ENCODE measurements at regions not wholly inside any gene's neighbourhood (a gene's known extent, or its start where the extent isn't known, plus 50 kb on each side); places are given as distances from the start of the nearest gene placed in this dataset.
"Not testable (repeated sequence)": the region's sequence is repeated elsewhere in the genome, so short reads cannot be mapped to it uniquely, and the experiment has no call there.

- WGBS (ENCODE audit: insufficient coverage, insufficient read length) = no CpG with 5 or more reads among the region's 4 CpGs
- Histone ChIP-seq H3K4me3 (ENCODE audit: low read length) (no peak overlapping the region), H3K27me3 (ENCODE audit: control insufficient read depth, insufficient read depth, low read length) (no peaks in the 10 kb centered on the region), H3K4me1 (ENCODE audit: control insufficient read depth, insufficient read depth, low read length) (no peaks in the 10 kb centered on the region), H3K36me3 (ENCODE audit: control insufficient read depth, insufficient read depth, low read length) (no peaks in the 10 kb centered on the region), H3K27ac (ENCODE audit: low read length) (no peak overlapping the region), H3K9me3 (ENCODE audit: control insufficient read depth, insufficient read depth, low read length) (no peaks in the 10 kb centered on the region)
- DNase-seq (ENCODE audit: low read depth, low spot score) = no peak
Observed at GRCh38 chr6:145090801-145091585, 644.3 kb downstream of the EPM2A start.

GRCh38 chr6:145091586-145092142 is 643.7 kb downstream of the EPM2A start:
- no peaks in the 10 kb centered on the region for H3K4me1 ChIP-seq (ENCODE audit: control insufficient read depth, insufficient read depth, low read length)
- no peak overlapping the region for H3K4me3 ChIP-seq (ENCODE audit: low read length)
- no peak for DNase-seq (ENCODE audit: low read depth, low spot score)
- WGBS (ENCODE audit: insufficient coverage, insufficient read length) = no CpG with 5 or more reads among the region's 2 CpGs
- H3K27ac ChIP-seq (ENCODE audit: low read length) = no peak overlapping the region
- H3K36me3 ChIP-seq (ENCODE audit: control insufficient read depth, insufficient read depth, low read length) = no peaks in the 10 kb centered on the region
- no peaks in the 10 kb centered on the region for H3K9me3 ChIP-seq (ENCODE audit: control insufficient read depth, insufficient read depth, low read length)
- H3K27me3 ChIP-seq (ENCODE audit: control insufficient read depth, insufficient read depth, low read length) = no peaks in the 10 kb centered on the region

- DNase-seq (ENCODE audit: low read depth, low spot score) = no peak
- Histone ChIP-seq H3K4me1 (ENCODE audit: control insufficient read depth, insufficient read depth, low read length) (no peaks in the 10 kb centered on the region), H3K4me3 (ENCODE audit: low read length) (no peak overlapping the region), H3K27ac (ENCODE audit: low read length) (no peak overlapping the region), H3K27me3 (ENCODE audit: control insufficient read depth, insufficient read depth, low read length) (no peaks in the 10 kb centered on the region), H3K9me3 (ENCODE audit: control insufficient read depth, insufficient read depth, low read length) (no peaks in the 10 kb centered on the region), H3K36me3 (ENCODE audit: control insufficient read depth, insufficient read depth, low read length) (no peaks in the 10 kb centered on the region)
- no CpG with 5 or more reads among the region's 4 CpGs for WGBS (ENCODE audit: insufficient coverage, insufficient read length)
Observed at GRCh38 chr6:145092554-145092953, 642.8 kb downstream of the EPM2A start.

- no peaks in the 10 kb centered on the region for H3K9me3 ChIP-seq (ENCODE audit: control insufficient read depth, insufficient read depth, low read length)
- DNase-seq (ENCODE audit: low read depth, low spot score) = no peak
- H3K4me3 ChIP-seq (ENCODE audit: low read length) = no peak overlapping the region
- H3K36me3 ChIP-seq (ENCODE audit: control insufficient read depth, insufficient read depth, low read length) = no peaks in the 10 kb centered on the region
- no peaks in the 10 kb centered on the region for H3K4me1 ChIP-seq (ENCODE audit: control insufficient read depth, insufficient read depth, low read length)
- H3K27ac ChIP-seq (ENCODE audit: low read length) = no peak overlapping the region
- H3K27me3 ChIP-seq (ENCODE audit: control insufficient read depth, insufficient read depth, low read length) = no peaks in the 10 kb centered on the region
- WGBS (ENCODE audit: insufficient coverage, insufficient read length) = no CpG with 5 or more reads among the region's 2 CpGs
Observed at GRCh38 chr6:145093226-145093625, 642.1 kb downstream of the EPM2A start.

GRCh38 chr6:145096846-145097245 is 638.5 kb downstream of the EPM2A start:
- H3K4me3 ChIP-seq (ENCODE audit: low read length) = no peak overlapping the region
- no peak for DNase-seq (ENCODE audit: low read depth, low spot score)
- no peaks in the 10 kb centered on the region for H3K4me1 ChIP-seq (ENCODE audit: control insufficient read depth, insufficient read depth, low read length)
- no peak overlapping the region for H3K27ac ChIP-seq (ENCODE audit: low read length)
- no peaks in the 10 kb centered on the region for H3K36me3 ChIP-seq (ENCODE audit: control insufficient read depth, insufficient read depth, low read length)
- H3K27me3 ChIP-seq (ENCODE audit: control insufficient read depth, insufficient read depth, low read length) = no peaks in the 10 kb centered on the region
- WGBS (ENCODE audit: insufficient coverage, insufficient read length) = no CpG with 5 or more reads among the region's 1 CpG
- no peaks in the 10 kb centered on the region for H3K9me3 ChIP-seq (ENCODE audit: control insufficient read depth, insufficient read depth, low read length)

GRCh38 chr6:145098127-145098526 is 637.2 kb downstream of the EPM2A start:
- H3K36me3 ChIP-seq (ENCODE audit: control insufficient read depth, insufficient read depth, low read length); H3K27ac ChIP-seq (ENCODE audit: low read length); H3K27me3 ChIP-seq (ENCODE audit: control insufficient read depth, insufficient read depth, low read length); H3K4me3 ChIP-seq (ENCODE audit: low read length); H3K9me3 ChIP-seq (ENCODE audit: control insufficient read depth, insufficient read depth, low read length); H3K4me1 ChIP-seq (ENCODE audit: control insufficient read depth, insufficient read depth, low read length); DNase-seq (ENCODE audit: low read depth, low spot score): not testable (repeated sequence)
- no CpG with 5 or more reads among the region's 6 CpGs for WGBS (ENCODE audit: insufficient coverage, insufficient read length)

- DNase-seq (ENCODE audit: low read depth, low spot score) = no peak
- Histone ChIP-seq H3K9me3 (ENCODE audit: control insufficient read depth, insufficient read depth, low read length) (no peaks in the 10 kb centered on the region), H3K27ac (ENCODE audit: low read length) (no peak overlapping the region), H3K36me3 (ENCODE audit: control insufficient read depth, insufficient read depth, low read length) (no peaks in the 10 kb centered on the region), H3K27me3 (ENCODE audit: control insufficient read depth, insufficient read depth, low read length) (no peaks in the 10 kb centered on the region), H3K4me3 (ENCODE audit: low read length) (no peak overlapping the region), H3K4me1 (ENCODE audit: control insufficient read depth, insufficient read depth, low read length) (no peaks in the 10 kb centered on the region)
- WGBS (ENCODE audit: insufficient coverage, insufficient read length) = no CpG with 5 or more reads among the region's 1 CpG
Observed at GRCh38 chr6:145099713-145100112, 635.6 kb downstream of the EPM2A start.

GRCh38 chr6:145110109-145110508 is 625.2 kb downstream of the EPM2A start:
- DNase-seq (ENCODE audit: low read depth, low spot score) = no peak
- no CpG with 5 or more reads among the region's 1 CpG for WGBS (ENCODE audit: insufficient coverage, insufficient read length)
- H3K27me3 ChIP-seq (ENCODE audit: control insufficient read depth, insufficient read depth, low read length) = no peaks in the 10 kb centered on the region
- no peaks in the 10 kb centered on the region for H3K4me1 ChIP-seq (ENCODE audit: control insufficient read depth, insufficient read depth, low read length)
- no peak overlapping the region for H3K27ac ChIP-seq (ENCODE audit: low read length)
- H3K36me3 ChIP-seq (ENCODE audit: control insufficient read depth, insufficient read depth, low read length) = no peaks in the 10 kb centered on the region
- H3K4me3 ChIP-seq (ENCODE audit: low read length) = no peak overlapping the region
- H3K9me3 ChIP-seq (ENCODE audit: control insufficient read depth, insufficient read depth, low read length) = no peaks in the 10 kb centered on the region

- no CpG with 5 or more reads among the region's 2 CpGs for WGBS (ENCODE audit: insufficient coverage, insufficient read length)
- not testable (repeated sequence) for H3K27me3 ChIP-seq (ENCODE audit: control insufficient read depth, insufficient read depth, low read length); H3K9me3 ChIP-seq (ENCODE audit: control insufficient read depth, insufficient read depth, low read length); H3K36me3 ChIP-seq (ENCODE audit: control insufficient read depth, insufficient read depth, low read length); H3K4me3 ChIP-seq (ENCODE audit: low read length); DNase-seq (ENCODE audit: low read depth, low spot score); H3K27ac ChIP-seq (ENCODE audit: low read length); H3K4me1 ChIP-seq (ENCODE audit: control insufficient read depth, insufficient read depth, low read length)
Observed at GRCh38 chr6:145111407-145111806, 623.9 kb downstream of the EPM2A start.

GRCh38 chr6:145112711-145113148 is 622.6 kb downstream of the EPM2A start:
- no peaks in the 10 kb centered on the region for H3K9me3 ChIP-seq (ENCODE audit: control insufficient read depth, insufficient read depth, low read length)
- WGBS (ENCODE audit: insufficient coverage, insufficient read length) = no CpG with 5 or more reads among the region's 7 CpGs
- no peaks in the 10 kb centered on the region for H3K36me3 ChIP-seq (ENCODE audit: control insufficient read depth, insufficient read depth, low read length)
- no peak for DNase-seq (ENCODE audit: low read depth, low spot score)
- H3K27ac ChIP-seq (ENCODE audit: low read length) = no peak overlapping the region
- H3K4me1 ChIP-seq (ENCODE audit: control insufficient read depth, insufficient read depth, low read length) = no peaks in the 10 kb centered on the region
- H3K27me3 ChIP-seq (ENCODE audit: control insufficient read depth, insufficient read depth, low read length) = no peaks in the 10 kb centered on the region
- no peak overlapping the region for H3K4me3 ChIP-seq (ENCODE audit: low read length)

- Histone ChIP-seq H3K4me1 (ENCODE audit: control insufficient read depth, insufficient read depth, low read length) (no peaks in the 10 kb centered on the region), H3K36me3 (ENCODE audit: control insufficient read depth, insufficient read depth, low read length) (no peaks in the 10 kb centered on the region), H3K27ac (ENCODE audit: low read length) (no peak overlapping the region), H3K9me3 (ENCODE audit: control insufficient read depth, insufficient read depth, low read length) (no peaks in the 10 kb centered on the region), H3K4me3 (ENCODE audit: low read length) (no peak overlapping the region), H3K27me3 (ENCODE audit: control insufficient read depth, insufficient read depth, low read length) (no peaks in the 10 kb centered on the region)
- DNase-seq (ENCODE audit: low read depth, low spot score) = no peak
Observed at GRCh38 chr6:145115638-145116037, 619.7 kb downstream of the EPM2A start.

Measured in iPS DF 6.9 (cell line).